ENCODE measurements at regions not wholly inside any gene's neighbourhood (a gene's known extent, or its start where the extent isn't known, plus 50 kb on each side); places are given as distances from the start of the nearest gene placed in this dataset.

DNA sequence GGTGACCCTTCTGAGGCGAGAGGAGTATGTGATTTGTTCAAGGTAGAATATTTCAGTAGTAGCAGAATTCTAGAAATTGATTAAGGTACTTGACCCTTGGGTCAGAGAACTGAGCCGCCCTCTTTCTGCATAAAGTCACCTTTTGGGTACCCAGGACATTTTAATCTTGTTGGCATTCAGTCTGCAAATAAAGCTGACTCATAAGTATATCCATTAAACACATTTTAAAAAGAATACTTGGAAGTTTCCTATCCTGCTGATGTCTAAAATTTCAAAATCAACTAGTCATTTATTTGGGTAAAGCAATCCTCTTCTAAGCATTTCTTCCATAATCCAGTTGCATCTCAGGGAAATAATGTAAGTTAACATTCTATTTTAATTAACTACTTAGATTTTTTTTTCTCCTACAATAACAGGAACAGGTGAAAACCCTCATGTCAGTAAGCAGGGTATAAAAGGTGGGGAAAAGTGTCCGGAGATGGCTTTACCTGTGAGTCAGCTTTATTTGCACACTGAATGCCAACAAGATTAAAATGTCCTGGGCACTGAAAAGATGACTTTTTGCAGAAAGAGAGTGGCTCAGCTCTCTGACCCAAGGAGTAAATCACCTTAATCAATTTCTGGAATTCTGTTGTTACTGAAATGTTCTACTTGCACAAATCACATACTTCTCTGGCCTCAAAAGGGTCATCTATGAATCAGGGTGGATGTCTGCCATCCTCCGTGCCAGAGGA is 78.7 kb upstream of the ITGA6 start:
- no peaks in the 10 kb centered on the region for H3K27me3 Mint-ChIP-seq (ENCODE audit: insufficient read depth, low read depth)
- H3K4me2 ChIP-seq: no peak overlapping the region
- H2AFZ ChIP-seq (replicated peaks): no peak overlapping the region
- H3K27ac Mint-ChIP-seq: no peak overlapping the region
- TF ChIP-seq, protein P1, sequence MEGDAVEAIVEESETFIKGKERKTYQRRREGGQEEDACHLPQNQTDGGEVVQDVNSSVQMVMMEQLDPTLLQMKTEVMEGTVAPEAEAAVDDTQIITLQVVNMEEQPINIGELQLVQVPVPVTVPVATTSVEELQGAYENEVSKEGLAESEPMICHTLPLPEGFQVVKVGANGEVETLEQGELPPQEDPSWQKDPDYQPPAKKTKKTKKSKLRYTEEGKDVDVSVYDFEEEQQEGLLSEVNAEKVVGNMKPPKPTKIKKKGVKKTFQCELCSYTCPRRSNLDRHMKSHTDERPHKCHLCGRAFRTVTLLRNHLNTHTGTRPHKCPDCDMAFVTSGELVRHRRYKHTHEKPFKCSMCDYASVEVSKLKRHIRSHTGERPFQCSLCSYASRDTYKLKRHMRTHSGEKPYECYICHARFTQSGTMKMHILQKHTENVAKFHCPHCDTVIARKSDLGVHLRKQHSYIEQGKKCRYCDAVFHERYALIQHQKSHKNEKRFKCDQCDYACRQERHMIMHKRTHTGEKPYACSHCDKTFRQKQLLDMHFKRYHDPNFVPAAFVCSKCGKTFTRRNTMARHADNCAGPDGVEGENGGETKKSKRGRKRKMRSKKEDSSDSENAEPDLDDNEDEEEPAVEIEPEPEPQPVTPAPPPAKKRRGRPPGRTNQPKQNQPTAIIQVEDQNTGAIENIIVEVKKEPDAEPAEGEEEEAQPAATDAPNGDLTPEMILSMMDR (IDR thresholded peaks at IDR 0.05): no peak
- TF ChIP-seq EZH2phosphoT487 (IDR thresholded peaks at IDR 0.05) (no peak), EZH2 (IDR thresholded peaks at IDR 0.05) (no peak)
- no peaks in the 10 kb centered on the region for H3K79me2 ChIP-seq (ENCODE audit: low read depth)
- DNase-seq (ENCODE audit: low spot score): no peak
- H3K9ac ChIP-seq: no peak overlapping the region
- H3K27me3 ChIP-seq: no peaks in the 10 kb centered on the region
- H3K9me3 Mint-ChIP-seq: peaks cover 13% of the 10 kb centered on the region
- H3K27ac ChIP-seq: no peak overlapping the region
- H3F3A ChIP-seq (ENCODE audit: low read depth): no peaks in the 10 kb centered on the region
- no peak overlapping the region for H3K4me3 Mint-ChIP-seq
- H3K9me3 ChIP-seq (ENCODE audit: low read depth): peaks cover 5% of the 10 kb centered on the region
- no peaks in the 10 kb centered on the region for H3K4me1 ChIP-seq
- H4K20me1 ChIP-seq (ENCODE audit: low read depth): no peaks in the 10 kb centered on the region
- no peak overlapping the region for H3K4me3 ChIP-seq
- no peaks in the 10 kb centered on the region for H3K4me1 Mint-ChIP-seq
- peaks cover 2% of the 10 kb centered on the region for H3K36me3 Mint-ChIP-seq
- no peaks in the 10 kb centered on the region for H3K36me3 ChIP-seq

DNA sequence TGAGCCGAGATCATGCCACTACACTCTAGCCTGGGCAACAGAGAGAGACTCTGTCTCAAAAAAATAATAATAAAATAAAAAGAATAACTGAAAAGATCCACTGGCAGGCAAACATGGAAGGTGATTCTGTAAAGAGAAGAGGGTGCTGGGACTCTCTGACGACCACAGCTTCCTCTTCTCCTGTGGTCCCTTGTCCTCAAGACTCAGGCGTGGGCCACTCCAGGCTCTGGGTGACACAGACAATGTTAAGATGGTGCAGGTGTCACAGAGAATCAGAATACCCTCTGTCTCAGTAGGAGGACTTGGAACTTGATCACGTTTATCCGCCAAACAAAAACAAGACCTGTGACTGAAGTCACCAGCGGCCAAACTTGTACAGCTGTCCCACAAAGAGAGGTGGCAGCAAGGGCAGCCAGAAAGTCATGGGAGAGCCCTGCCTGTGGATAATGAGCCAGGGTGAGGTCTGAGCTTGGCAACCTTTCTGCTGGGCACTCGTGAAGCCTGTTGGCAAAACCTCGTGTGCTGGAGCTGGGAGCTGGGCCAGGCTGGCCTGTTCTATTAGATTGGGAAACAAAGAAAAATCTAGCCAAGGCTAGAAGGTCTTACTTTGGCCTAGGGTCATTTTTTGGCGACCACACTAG is 76.4 kb upstream of the ITGA6 start:
- H4K20me1 ChIP-seq (ENCODE audit: low read depth): no peaks in the 10 kb centered on the region
- no peak overlapping the region for H3K4me3 ChIP-seq
- no peaks in the 10 kb centered on the region for H3F3A ChIP-seq (ENCODE audit: low read depth)
- Mint-ChIP-seq H3K4me3 (no peak overlapping the region), H3K27ac (no peak overlapping the region), H3K27me3 (ENCODE audit: insufficient read depth, low read depth) (peaks cover 2% of the 10 kb centered on the region), H3K36me3 (no peaks in the 10 kb centered on the region), H3K9me3 (peaks cover 3% of the 10 kb centered on the region), H3K4me1 (no peaks in the 10 kb centered on the region)
- no peaks in the 10 kb centered on the region for H3K79me2 ChIP-seq (ENCODE audit: low read depth)
- H3K36me3 ChIP-seq: no peaks in the 10 kb centered on the region
- no peak for DNase-seq (ENCODE audit: low spot score)
- no peak for TF ChIP-seq EZH2 (IDR thresholded peaks at IDR 0.05)
- TF ChIP-seq, protein P1 (IDR thresholded peaks at IDR 0.05): no peak
- TF ChIP-seq EZH2phosphoT487 (IDR thresholded peaks at IDR 0.05): no peak
- H3K27me3 ChIP-seq: no peaks in the 10 kb centered on the region
- peak overlapping the region; percentile 30 for H2AFZ ChIP-seq (replicated peaks)
- no peak overlapping the region for H3K4me2 ChIP-seq
- H3K27ac ChIP-seq: no peak overlapping the region
- H3K9me3 ChIP-seq (ENCODE audit: low read depth): no peaks in the 10 kb centered on the region
- H3K4me1 ChIP-seq: no peaks in the 10 kb centered on the region
- no peak overlapping the region for H3K9ac ChIP-seq

DNA sequence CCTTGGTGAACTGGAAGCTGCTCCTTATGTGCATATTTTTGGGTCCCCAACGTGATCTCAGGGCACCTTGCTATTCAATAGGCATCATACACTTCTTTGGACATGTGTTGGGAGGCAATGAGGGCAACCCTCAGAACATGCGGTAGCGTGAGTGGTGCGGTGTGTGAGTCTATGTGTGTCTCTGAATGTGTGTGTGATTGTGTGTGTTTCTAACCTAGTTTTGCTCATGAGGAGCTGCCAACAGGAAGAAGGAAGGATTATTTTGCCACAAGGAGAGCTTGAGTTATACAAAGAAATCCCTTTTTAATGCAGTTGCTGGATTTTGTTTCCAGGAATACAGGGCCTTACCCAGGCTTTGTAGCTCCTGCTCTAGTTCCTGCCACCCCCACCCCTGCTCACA is 75.8 kb upstream of the ITGA6 start:
- no peaks in the 10 kb centered on the region for H3K36me3 ChIP-seq
- H3K79me2 ChIP-seq (ENCODE audit: low read depth): no peaks in the 10 kb centered on the region
- H3F3A ChIP-seq (ENCODE audit: low read depth): no peaks in the 10 kb centered on the region
- H3K4me3 ChIP-seq: no peak overlapping the region
- Mint-ChIP-seq H3K27ac (no peak overlapping the region), H3K4me3 (no peak overlapping the region), H3K36me3 (no peaks in the 10 kb centered on the region), H3K27me3 (ENCODE audit: insufficient read depth, low read depth) (peaks cover 2% of the 10 kb centered on the region), H3K9me3 (no peaks in the 10 kb centered on the region), H3K4me1 (no peaks in the 10 kb centered on the region)
- H3K9me3 ChIP-seq (ENCODE audit: low read depth): no peaks in the 10 kb centered on the region
- TF ChIP-seq, protein P1 (IDR thresholded peaks at IDR 0.05): no peak
- TF ChIP-seq EZH2 (IDR thresholded peaks at IDR 0.05) (no peak), EZH2phosphoT487 (IDR thresholded peaks at IDR 0.05) (no peak)
- H3K4me2 ChIP-seq: no peak overlapping the region
- no peaks in the 10 kb centered on the region for H3K4me1 ChIP-seq
- H4K20me1 ChIP-seq (ENCODE audit: low read depth): no peaks in the 10 kb centered on the region
- H2AFZ ChIP-seq (replicated peaks): no peak overlapping the region
- H3K9ac ChIP-seq: no peak overlapping the region
- H3K27ac ChIP-seq: no peak overlapping the region
- no peak for DNase-seq (ENCODE audit: low spot score)
- H3K27me3 ChIP-seq: no peaks in the 10 kb centered on the region

Measured in neural progenitor cell (in vitro differentiated cells).